Hepatocyte (in vitro differentiated cells): ENCODE measurements at regions not wholly inside any gene's neighbourhood (a gene's known extent, or its start where the extent isn't known, plus 50 kb on each side); places are given as distances from the start of the nearest gene placed in this dataset.

Source experiments
- EZH2 ChIP-seq: fragments of 200-600 bp; sonication (generic); IDR thresholded peaks from 2 replicates; pipeline ENCODE4 v1.6.1; 2016; ENCODE audit warnings: antibody characterized with exemption, mild to moderate bottlenecking, borderline replicate concordance
- EZH2phosphoT487 ChIP-seq: fragments of 200-600 bp; sonication (generic); IDR thresholded peaks from one replicate; pipeline ENCODE4 v1.6.1; 2018; ENCODE audit warnings: antibody characterized with exemption, mild to moderate bottlenecking, low read depth, moderate library complexity; ENCODE audit not compliant: unreplicated experiment, severe bottlenecking
- TF ChIP-seq, protein P1 (sequence below): fragments of 200-600 bp; sonication (generic); IDR thresholded peaks from 2 replicates; pipeline ENCODE4 v1.5.1; 2016; ENCODE audit warnings: antibody characterized with exemption, mild to moderate bottlenecking; ENCODE audit not compliant: poor library complexity

DNA sequence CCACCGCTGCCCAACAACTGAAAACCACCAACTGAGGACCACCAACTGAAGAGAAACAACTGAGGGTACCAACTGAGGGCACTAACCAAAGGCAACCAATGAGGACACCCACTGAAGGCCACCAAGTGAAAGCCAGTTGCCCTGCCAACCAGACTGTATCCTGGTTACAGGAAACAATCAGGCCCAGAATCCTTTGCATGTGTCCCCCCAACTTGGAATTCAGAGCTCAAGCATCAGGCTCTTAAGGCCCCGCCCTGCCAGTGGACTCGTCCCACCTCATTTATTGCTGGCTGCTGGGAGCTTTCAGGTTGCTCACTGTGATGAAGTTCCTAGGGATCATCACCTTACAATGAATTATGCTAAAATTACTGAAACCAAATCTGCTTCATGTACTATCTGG, 76.6 kb upstream of the ABI1 start:
- TF ChIP-seq, protein P1, sequence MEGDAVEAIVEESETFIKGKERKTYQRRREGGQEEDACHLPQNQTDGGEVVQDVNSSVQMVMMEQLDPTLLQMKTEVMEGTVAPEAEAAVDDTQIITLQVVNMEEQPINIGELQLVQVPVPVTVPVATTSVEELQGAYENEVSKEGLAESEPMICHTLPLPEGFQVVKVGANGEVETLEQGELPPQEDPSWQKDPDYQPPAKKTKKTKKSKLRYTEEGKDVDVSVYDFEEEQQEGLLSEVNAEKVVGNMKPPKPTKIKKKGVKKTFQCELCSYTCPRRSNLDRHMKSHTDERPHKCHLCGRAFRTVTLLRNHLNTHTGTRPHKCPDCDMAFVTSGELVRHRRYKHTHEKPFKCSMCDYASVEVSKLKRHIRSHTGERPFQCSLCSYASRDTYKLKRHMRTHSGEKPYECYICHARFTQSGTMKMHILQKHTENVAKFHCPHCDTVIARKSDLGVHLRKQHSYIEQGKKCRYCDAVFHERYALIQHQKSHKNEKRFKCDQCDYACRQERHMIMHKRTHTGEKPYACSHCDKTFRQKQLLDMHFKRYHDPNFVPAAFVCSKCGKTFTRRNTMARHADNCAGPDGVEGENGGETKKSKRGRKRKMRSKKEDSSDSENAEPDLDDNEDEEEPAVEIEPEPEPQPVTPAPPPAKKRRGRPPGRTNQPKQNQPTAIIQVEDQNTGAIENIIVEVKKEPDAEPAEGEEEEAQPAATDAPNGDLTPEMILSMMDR, result no peak
- TF ChIP-seq EZH2 (no peak), EZH2phosphoT487 (no peak)
